Epithelial cell of proximal tubule (primary cell): ENCODE measurements at regions not wholly inside any gene's neighbourhood (a gene's known extent, or its start where the extent isn't known, plus 50 kb on each side); places are given as distances from the start of the nearest gene placed in this dataset.
"Not testable (repeated sequence)": the region's sequence is repeated elsewhere in the genome, so short reads cannot be mapped to it uniquely, and the experiment has no call there.

ENCODE experiments used
- DNase-seq: peaks from one replicate; pipeline ENCODE4 v3.0.0-alpha.2; 2011; ENCODE audit warnings: low read depth
- H3K4me3 ChIP-seq: 2 replicates; pipeline ENCODE4 v1.5.1; 2011; ENCODE audit warnings: low read depth, mild to moderate bottlenecking, low read length
- TF ChIP-seq, protein P1 (sequence below): conservative IDR thresholded peaks from 2 replicates; pipeline ENCODE4 v1.5.1; 2012; ENCODE audit warnings: low read depth, mild to moderate bottlenecking, low read length

DNA sequence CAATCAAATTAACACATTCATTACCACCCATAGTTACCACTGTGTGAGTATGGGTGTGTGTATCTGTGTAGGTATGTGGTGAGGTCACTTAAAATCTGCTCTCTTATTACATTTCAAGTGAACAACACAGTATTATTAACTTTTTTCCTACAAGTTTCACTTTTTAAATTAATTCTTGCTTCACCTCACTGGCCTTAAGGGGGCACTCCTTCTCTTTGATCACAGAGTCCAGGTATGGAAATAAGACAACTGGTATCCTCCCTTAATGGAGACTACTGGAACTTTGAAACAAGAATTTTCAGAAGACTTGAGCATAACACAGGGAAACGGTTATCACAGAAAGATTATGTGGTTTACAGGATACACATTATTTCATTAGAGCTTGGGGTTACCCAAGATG is 255.8 kb downstream of the ASXL3 start:
- no peak for DNase-seq
- TF ChIP-seq, protein P1, sequence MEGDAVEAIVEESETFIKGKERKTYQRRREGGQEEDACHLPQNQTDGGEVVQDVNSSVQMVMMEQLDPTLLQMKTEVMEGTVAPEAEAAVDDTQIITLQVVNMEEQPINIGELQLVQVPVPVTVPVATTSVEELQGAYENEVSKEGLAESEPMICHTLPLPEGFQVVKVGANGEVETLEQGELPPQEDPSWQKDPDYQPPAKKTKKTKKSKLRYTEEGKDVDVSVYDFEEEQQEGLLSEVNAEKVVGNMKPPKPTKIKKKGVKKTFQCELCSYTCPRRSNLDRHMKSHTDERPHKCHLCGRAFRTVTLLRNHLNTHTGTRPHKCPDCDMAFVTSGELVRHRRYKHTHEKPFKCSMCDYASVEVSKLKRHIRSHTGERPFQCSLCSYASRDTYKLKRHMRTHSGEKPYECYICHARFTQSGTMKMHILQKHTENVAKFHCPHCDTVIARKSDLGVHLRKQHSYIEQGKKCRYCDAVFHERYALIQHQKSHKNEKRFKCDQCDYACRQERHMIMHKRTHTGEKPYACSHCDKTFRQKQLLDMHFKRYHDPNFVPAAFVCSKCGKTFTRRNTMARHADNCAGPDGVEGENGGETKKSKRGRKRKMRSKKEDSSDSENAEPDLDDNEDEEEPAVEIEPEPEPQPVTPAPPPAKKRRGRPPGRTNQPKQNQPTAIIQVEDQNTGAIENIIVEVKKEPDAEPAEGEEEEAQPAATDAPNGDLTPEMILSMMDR, result peak; percentile 50
- H3K4me3 ChIP-seq, result no peak overlapping the region

DNA sequence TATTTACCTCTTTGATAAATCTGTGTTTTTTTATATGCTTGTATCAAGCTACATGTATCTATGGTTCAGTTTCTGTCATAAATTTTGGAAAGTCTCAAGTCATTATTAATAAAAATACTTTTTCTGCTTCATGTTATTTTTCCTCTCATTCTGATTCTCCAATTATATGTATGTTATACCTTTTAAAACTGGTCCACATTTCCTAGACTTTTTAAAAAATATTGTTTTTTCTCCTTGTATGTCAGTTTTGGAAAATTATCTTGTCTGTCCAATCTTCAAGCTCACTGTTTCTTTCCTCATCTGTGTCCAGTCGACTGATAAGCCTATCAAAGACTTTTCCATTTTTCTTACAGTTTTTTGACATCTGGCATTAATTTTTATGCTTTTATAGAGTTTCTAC is 253.4 kb downstream of the ASXL3 start:
- DNase-seq, result no peak
- TF ChIP-seq, protein P1, result no peak
- H3K4me3 ChIP-seq, result no peak overlapping the region

DNA sequence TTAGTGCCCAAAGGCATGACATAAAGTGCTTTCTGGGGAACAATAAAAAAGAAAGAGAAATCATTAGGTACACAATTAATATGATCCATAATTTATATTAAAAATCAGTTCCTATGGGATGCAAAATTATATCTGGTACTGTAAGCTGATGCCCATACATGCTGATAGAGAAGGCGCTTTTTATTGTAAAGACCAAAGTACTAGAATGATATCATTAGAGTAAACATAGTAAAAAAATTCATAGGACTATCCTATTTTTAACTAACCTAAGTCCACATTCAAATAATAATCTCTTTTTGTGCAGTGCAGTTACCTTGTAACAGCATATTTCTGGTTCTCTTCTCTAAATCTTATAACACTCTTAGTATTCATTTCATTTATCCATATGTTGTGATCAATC is 252.2 kb downstream of the ASXL3 start:
- TF ChIP-seq, protein P1, result no peak
- DNase-seq, result no peak
- H3K4me3 ChIP-seq, result no peak overlapping the region

DNA sequence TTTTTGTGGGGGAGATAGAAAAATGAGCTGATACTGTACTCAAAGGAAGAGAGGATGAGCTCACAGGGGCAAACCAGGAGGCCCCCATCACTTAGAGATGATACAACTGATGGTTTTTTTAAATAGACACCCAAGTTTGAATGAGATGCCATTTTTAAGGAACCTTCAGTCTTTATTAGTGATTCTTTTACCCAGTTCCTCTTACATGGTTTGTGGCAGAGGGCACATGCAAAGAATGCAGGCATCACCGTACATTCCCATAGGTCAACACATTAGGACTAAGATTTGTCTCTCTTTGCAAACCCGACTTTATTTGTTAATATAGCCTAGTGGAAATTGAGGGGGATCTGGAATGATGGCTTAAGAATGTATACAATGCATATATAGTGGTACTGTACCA is 250.9 kb downstream of the ASXL3 start:
- H3K4me3 ChIP-seq, result no peak overlapping the region
- DNase-seq, result no peak
- TF ChIP-seq, protein P1, result no peak

DNA sequence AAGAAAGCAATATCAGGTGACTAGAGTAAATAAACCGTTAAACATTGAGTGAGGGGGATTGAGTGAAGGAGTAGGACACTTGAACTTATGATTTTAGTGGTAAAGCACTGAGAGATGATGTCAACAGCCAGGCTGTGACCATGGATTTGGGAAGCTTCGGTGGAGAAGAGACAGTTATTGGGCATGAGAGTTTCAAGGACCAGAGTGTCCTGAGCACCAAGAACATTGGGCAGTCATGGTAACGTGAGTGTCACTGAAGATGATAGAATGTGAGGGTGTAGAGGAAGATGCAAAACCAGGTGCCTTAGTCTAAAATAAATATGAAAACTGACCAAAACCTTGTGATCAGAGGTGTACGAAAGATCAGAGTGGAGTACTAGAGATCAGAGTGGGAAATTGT is 248.1 kb downstream of the ASXL3 start:
- no peak overlapping the region for H3K4me3 ChIP-seq
- TF ChIP-seq, protein P1, result no peak
- no peak for DNase-seq

DNA sequence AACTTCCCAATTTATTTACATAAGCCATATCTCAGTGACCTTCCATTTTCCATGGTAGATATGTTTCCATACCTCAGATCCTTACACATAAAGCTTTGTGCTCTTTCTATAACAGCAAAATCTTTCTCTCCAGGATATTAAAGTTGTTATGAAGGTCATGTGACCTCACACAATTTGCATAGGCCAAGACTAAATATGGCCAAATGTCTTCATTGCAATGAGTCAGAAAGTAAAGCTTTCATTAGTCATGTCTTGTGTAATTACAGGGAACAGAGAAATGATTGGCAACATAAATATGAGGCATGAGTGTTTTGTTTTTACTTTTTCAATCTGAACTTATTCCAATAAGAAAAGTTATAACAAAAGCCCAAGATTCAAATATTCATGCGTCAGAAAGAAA is 243.5 kb downstream of the ASXL3 start:
- DNase-seq, result peak; percentile 37
- TF ChIP-seq, protein P1, result no peak
- no peak overlapping the region for H3K4me3 ChIP-seq

DNA sequence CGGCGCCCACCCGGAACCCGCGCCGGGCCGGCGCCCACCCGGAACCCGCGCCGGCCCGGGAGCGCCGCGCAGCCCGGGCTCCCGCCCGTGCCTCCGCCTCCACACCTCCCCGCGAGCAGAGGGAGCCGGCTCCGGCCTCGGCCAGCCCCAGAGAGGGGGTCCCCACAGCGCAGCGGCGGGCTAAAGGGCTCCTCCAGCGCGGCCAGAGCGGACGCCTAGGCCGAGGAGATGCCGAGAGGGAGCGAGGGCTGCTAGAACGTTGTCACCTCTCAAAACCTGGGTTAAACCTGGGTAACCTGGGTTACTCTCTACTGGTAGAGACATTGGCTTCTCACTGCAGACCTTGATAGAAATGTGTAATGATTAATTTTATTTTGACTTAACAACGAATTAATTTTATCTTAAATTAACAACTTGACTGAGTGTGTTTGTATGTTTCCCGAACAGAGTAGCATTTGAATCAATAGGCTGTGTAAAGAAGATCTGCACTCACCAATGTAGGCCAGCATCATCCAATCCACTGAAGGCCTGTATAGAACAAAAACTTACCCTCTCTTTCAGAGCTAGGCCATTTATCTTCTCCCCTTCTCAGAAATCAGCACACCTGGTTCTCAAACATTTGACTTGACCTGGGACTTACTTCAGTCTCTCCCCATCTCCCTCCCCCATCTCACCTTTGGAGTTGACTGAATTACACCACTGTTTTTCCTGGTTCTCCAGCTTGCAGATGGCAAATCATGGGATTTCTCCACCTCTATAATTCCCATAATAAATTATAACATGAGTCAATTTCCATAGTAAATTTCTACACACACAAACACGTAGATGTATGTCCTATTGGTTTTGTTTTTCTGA is 242.7 kb downstream of the ASXL3 start:
- TF ChIP-seq, protein P1, result no peak
- H3K4me3 ChIP-seq, result peak overlapping the region; percentile 37
- DNase-seq, result no peak

DNA sequence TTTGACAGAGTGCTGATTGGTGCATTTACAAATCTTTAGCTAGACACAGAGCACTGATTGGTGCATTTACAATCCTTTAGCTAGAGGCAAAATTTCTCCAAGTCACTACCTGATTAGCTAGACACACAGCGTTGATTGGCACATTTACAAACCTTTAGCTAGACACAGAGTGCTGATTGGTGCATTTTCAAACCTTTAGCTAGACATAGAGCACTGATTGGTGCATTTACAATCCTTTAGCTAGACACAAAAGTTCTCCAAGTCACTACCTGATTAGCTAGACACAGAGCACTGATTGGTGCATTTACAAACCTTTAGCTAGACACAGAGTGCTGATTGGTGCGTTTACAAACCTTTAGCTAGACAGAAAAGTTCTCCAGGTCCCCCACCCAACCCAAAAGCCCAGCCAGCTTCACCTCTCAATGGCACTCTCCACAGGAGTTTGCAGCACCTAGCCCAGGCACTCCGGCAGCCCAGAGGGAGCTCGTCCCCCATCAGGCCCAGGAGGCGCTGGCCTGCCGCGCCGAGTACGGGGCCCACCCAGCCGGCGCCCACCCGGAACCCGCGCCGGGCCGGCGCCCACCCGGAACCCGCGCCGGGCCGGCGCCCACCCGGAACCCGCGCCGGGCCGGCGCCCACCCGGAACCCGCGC is 241.8 kb downstream of the ASXL3 start:
- DNase-seq, H3K4me3 ChIP-seq: not testable (repeated sequence)
